Progenitor cell of endocrine pancreas (in vitro differentiated cells): ENCODE measurements at regions not wholly inside any gene's neighbourhood (a gene's known extent, or its start where the extent isn't known, plus 50 kb on each side); places are given as distances from the start of the nearest gene placed in this dataset.

Experiments used
- DNase-seq: peaks from one replicate; pipeline ENCODE4 v3.0.0; 2021; ENCODE audit warnings: low spot score; ENCODE audit not compliant: unreplicated experiment
- H3K27ac Mint-ChIP-seq: 2 replicates; pipeline ENCODE4 v1.8.0; 2021; ENCODE audit warnings: mild to moderate bottlenecking, moderate library complexity, mixed read lengths
- H3K27me3 Mint-ChIP-seq: 2 replicates; pipeline ENCODE4 v1.8.0; 2021; ENCODE audit warnings: mixed read lengths
- H3K36me3 Mint-ChIP-seq: 2 replicates; pipeline ENCODE4 v1.8.0; 2022; ENCODE audit warnings: mixed read lengths; ENCODE audit not compliant: insufficient read depth
- H3K4me1 Mint-ChIP-seq: 2 replicates; pipeline ENCODE4 v1.8.0; 2021; ENCODE audit warnings: low read depth, mixed read lengths
- H3K4me3 Mint-ChIP-seq: 2 replicates; pipeline ENCODE4 v1.8.0; 2021; ENCODE audit warnings: low read depth, mild to moderate bottlenecking, moderate library complexity, mixed read lengths
- H3K9me3 Mint-ChIP-seq: 2 replicates; pipeline ENCODE4 v1.8.0; 2021; ENCODE audit warnings: low read depth, mixed read lengths
- CTCF ChIP-seq: fragments of 200-600 bp; sonication (generic); IDR thresholded peaks from one replicate; pipeline ENCODE4 v1.5.0; 2021; ENCODE audit warnings: antibody characterized with exemption, mild to moderate bottlenecking; ENCODE audit not compliant: unreplicated experiment

GRCh38 chrX:145630081-145630480 is 187.5 kb upstream of the SLITRK2 start:
- Mint-ChIP-seq H3K27ac (no peak overlapping the region), H3K4me3 (no peak overlapping the region), H3K9me3 (peaks cover 34% of the 10 kb centered on the region), H3K36me3 (no peaks in the 10 kb centered on the region), H3K27me3 (no peaks in the 10 kb centered on the region), H3K4me1 (no peaks in the 10 kb centered on the region)
- no peak for DNase-seq
- TF ChIP-seq CTCF: no peak

- H3K9me3 Mint-ChIP-seq: peaks cover 34% of the 10 kb centered on the region
- no peaks in the 10 kb centered on the region for H3K4me1 Mint-ChIP-seq
- H3K27me3 Mint-ChIP-seq: no peaks in the 10 kb centered on the region
- no peak for DNase-seq
- no peak for TF ChIP-seq CTCF
- H3K4me3 Mint-ChIP-seq: no peak overlapping the region
- no peaks in the 10 kb centered on the region for H3K36me3 Mint-ChIP-seq
- H3K27ac Mint-ChIP-seq: no peak overlapping the region
Measured at GRCh38 chrX:145630806-145631435, 186.7 kb upstream of the SLITRK2 start.

GRCh38 chrX:145631461-145631951 is 186.1 kb upstream of the SLITRK2 start:
- Mint-ChIP-seq H3K9me3 (peaks cover 37% of the 10 kb centered on the region), H3K36me3 (no peaks in the 10 kb centered on the region), H3K27me3 (no peaks in the 10 kb centered on the region)

GRCh38 chrX:145654486-145654885 is 163.1 kb upstream of the SLITRK2 start:
- Mint-ChIP-seq H3K9me3 (peaks cover 23% of the 10 kb centered on the region), H3K4me1 (no peaks in the 10 kb centered on the region), H3K4me3 (no peak overlapping the region), H3K27ac (no peak overlapping the region), H3K36me3 (no peaks in the 10 kb centered on the region), H3K27me3 (no peaks in the 10 kb centered on the region)
- DNase-seq: no peak
- TF ChIP-seq CTCF: no peak

More at GRCh38 chrX:145631461-145631951, 186.1 kb upstream of the SLITRK2 start:
- DNase-seq: no peak
- no peak overlapping the region for H3K27ac Mint-ChIP-seq
- no peak for TF ChIP-seq CTCF
- H3K4me1 Mint-ChIP-seq: no peaks in the 10 kb centered on the region
- H3K4me3 Mint-ChIP-seq: no peak overlapping the region

GRCh38 chrX:145673841-145674240 is 143.8 kb upstream of the SLITRK2 start:
- Mint-ChIP-seq H3K4me3 (no peak overlapping the region), H3K27me3 (no peaks in the 10 kb centered on the region), H3K36me3 (no peaks in the 10 kb centered on the region), H3K9me3 (peaks cover 29% of the 10 kb centered on the region), H3K27ac (no peak overlapping the region), H3K4me1 (no peaks in the 10 kb centered on the region)
- no peak for DNase-seq
- TF ChIP-seq CTCF: no peak
